Stimulated activated CD4-positive, alpha-beta T cell treated with anti-CD3 and anti-CD28 coated beads, Interleukin-12 subunit alpha, Interleukin-12 subunit beta, amount 100 ng/mL, for 4 hours (primary cell): ENCODE measurements at regions not wholly inside any gene's neighbourhood (a gene's known extent, or its start where the extent isn't known, plus 50 kb on each side); places are given as distances from the start of the nearest gene placed in this dataset.

Source experiments
- DNase-seq: peaks from one replicate; pipeline ENCODE4 v3.0.0-alpha.2; 2020

DNA sequence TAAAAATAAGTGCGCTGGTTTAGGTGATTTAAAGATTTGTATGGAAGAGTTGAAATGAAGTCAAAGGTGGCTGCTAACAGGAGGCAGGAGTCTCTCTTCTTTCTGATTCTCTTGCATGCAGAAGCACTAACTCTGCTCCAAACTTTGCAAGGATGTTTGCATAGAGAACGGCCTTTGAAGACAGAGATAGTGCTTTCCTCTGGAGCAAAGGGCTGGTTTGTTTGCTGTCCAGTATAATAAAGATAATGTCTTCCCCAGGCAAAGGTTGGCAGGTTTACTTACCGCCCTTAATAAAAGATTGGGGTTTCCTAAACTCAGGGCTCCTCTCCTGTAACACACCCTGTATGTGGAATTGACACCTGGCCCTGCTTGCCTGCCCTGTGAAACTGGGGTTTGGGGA lies 210.6 kb upstream of the RREB1 start:
- DNase-seq: no peak

DNA sequence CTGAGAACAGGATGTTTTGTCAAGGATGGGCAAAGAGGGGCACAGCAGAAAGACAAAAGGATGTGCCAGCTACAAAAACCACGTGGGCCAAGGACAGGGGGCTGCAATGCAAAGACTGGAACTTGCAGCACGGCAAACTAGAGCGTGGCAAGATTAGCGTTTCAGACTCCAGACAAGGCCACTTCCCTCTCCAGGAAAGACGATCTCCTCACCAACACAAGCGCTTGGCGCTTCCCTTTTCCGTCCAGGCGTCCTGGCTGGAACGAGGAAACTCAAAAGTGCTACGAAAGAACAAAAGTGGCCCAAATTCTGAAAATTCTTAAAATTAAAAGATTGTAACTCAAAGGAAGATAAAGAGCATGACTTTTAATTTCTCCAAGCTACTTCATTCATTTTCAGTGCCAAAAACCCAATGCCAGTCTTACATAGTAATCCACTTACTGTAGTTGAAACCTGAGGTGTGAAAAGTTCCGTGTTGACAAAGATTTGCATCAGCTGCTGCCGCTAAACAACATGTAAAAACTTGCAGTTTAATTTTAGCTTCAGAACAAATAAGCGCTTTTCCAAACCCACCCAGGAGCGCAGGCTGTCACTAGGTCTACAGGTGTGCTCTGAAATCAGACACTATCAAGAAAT lies 207.1 kb upstream of the RREB1 start:
- no peak for DNase-seq

DNA sequence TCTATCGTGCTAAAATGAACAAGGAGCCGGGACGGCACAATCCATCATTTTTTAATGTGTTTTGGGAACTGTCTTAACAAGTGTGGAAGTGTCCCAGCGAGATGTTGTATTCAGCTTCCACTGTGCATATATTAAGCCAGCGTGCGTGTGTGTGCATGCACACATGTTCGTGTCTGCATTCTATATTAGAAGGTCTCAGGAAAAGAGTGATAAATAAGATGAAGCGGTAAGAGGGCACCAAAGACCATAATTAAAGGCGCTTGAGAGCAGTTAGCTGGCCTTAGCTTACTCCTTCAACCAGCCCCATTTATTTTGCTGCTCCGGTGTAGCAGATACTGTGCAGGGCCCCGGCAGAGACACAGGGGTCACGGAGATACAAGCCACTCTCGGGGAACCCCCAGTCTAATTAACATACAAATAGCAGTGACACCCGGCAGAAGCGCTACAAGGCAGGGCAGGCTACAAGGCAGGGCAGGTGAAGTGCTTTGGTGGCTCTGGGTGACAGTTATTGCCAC lies 206.5 kb upstream of the RREB1 start:
- DNase-seq: no peak

DNA sequence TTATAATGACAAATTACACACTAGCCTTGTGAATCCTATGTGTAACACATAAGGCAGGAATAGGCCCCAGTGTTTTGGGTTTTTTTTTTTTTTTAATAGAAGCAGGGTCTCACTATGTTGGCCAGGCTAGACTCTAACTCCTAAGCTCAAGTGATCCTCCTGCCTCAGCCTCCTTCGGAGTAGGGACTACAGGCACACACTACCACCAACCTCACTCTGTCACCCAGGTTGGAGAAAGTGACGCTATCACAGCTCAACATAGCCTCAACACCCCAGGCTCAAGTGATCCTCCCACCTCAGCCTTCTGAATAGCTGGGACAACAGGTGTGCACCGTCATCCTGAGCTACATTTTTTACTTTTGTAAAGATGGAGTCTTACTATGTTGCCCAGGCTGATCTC lies 205.8 kb upstream of the RREB1 start:
- DNase-seq: no peak

DNA sequence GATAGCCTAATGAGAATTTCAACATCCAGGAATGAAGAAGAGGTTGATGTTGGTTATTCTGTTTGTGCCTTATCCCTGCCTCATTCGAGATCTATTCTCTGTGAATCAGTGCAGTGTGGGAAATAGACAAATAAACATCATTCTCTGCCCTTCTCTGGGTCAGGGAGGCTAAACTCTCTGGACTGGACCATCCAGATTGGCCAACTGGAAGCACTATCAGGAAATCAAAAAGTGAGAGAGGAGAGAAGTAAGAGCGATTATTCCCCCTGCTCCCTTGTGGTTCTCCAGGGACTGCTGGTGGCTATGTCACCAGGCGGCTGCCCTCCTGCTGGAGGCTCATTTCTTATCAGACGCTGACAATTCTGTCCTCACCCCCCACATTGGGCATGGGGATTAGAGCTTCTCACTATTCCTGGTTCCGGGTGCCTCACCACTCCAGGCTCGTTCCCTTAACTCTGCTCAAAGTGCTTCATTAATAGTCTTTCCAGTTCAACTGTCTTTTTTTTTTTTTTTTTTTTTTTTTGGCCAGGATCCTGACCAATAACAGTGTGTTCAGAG lies 201.7 kb upstream of the RREB1 start:
- no peak for DNase-seq

DNA sequence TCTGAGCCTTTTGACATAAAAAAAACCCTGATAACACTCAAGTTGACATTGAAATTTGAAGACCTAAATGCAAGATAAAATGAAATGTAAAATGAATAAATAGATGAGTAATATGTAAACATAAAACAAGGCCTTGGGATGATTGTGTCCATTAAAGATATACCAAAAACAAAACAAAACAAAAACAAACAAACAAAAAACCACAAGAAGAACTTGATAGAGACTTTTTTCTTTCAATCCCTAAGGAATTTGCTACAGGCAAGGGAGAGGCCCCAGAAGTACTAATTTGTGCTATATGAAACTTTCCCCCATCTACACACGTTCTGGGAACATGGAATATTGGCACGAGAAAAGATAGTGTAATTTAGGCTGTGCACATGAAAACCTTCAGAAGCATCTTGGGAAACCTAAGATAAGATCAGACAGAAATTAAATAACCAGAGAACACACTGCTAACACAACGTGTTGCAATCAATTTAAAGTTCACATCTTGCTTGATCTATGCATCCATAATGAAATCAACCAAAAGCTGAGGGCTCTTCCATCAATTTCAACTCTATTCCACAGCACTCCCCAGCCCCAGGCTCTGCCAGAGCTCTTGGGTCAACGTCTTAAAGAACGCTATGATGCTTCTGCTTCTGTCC lies 201.1 kb upstream of the RREB1 start:
- DNase-seq: no peak

DNA sequence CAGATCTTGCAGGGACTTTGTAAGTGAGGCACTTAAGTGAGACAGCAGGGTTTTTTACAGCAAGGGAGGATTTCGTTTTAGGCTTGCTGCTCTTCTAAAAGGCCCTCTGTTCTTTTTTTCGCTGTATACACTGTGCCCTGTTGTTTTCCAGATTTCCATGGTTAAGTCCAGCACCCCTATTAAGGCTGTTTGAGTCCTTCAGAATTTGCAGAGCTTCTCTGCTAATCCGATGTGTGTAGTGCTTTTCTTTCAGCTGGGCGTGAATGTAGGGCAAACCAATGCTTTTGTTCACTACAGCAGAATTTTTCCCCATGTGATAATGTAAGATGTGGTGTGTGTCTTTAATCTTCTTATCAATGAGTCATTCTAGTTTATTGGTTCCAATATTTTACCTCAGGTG lies 200.5 kb upstream of the RREB1 start:
- no peak for DNase-seq

DNA sequence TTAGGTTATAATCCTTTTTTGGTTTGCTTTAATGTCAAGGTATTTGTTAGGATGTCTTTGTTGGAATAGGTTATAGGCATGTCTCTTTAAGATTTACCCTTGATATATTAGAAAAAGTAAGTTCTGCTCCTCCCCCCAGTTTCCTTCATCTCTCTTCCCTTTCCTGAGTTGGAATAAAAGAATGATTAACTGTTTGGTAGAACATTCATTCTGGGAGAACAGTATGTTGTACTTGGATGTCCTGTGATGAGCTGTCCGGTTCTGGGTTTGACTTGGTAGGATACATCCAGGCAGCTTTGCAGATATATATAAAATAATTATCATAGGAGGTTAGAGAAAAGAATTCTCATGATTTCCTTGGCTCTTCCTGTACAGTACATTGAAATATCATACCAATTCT lies 199.6 kb upstream of the RREB1 start:
- no peak for DNase-seq

DNA sequence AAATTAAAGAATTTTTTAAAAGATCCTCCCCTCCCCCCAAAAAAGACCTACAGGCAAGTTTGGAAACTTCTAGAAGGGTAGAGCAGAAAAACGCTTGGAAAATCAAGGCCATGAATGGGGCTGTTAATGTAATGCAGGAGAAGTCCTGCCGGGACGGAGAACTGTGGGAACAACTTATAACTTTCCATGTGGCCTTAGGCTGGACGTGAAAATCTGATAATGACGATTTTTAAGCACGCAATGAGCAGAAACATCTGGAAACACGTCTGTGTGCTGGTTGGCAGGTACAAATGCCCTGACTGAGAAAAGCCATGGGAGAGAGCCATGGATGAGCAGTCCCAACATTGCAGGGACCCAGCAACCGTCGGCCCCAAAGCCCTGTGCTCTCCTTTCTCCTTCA lies 198.7 kb upstream of the RREB1 start:
- no peak for DNase-seq

DNA sequence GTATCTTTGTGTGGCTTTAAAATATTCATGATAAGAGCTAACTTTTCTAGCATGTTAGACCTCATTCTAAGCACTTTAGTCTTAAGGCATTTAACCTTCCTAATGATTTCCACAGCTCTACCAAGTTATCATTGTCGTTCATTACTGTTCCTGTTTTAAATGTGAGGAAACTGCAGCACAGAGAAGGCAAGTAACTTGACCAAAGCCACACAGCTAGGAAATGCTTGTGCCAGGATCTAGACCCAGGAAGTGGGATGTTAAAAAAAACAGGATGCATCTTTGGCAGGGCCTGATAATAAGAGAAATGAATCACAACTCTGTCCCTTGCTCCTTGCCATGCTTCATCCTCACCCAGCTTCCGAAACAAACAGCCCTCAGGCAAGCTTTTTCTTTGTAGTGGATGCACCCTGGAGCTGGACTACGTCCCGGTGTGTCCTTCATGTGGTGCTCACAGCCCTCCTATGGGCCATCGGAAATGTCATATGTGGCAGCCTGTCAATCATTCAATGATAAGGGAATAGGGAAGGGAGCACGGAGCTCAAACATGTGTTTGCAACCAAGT lies 196.9 kb upstream of the RREB1 start:
- DNase-seq: no peak

DNA sequence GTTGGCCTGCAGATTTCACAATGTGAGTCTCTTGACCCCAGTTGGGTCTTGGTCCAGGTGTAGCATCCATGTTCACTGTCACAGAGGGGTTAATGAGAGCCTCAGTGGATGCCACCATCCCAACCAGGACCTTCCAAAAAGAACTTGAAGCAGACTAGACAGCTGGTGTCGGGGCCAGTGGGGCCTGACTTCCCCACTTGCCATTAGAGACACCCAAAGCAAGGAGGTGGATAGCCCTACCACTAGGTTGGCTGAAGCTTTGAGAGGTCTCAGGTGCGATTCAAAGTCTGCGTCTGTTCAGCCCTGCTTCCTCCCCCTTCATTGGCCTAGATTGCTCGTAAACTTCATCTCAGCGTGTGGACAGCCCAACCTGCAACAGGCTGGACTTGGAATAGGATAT lies 196.4 kb upstream of the RREB1 start:
- DNase-seq: no peak

DNA sequence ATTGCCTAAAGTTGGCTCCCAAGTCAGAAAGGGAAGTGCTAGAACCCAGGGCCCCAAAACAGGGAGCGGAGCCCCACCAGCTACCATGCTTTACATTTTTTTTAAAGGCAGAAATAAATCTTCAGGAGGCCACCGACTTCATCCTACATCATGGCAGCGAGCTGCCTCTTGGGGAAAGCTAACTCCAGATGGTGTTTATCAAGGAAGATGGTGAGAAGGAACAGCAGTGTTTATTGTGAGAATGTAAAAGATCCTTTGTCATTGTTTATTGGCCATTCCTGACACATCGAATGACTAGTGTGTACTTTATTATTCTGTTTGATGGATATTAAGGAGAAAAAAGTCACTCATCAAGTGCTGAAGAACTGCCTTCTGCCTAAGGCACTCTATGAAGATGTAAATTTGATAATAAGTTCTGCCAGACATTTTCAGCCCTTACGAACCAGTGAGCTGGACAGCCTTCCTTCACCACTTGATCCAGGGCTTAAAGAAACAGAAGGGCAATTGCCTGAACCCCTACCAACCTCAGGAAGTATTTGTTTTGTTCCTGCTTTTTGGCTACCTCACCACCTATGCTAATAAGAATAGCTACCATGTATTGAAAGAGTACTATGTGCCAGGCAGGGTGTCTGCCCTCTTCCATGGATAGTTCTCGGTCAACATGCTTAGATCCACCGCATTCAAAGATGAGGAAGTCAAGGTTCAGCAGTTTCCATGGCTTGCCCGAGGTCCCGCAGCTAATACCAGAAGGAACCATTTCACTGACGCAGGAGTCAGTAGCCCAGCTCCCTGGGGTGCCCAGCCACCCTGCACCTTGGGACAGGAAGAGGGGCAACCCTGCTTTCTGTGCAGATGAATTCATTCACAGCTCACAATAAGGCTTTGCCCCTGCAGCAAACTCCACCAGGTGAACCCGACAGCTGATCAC lies 194.7 kb upstream of the RREB1 start:
- DNase-seq: no peak

DNA sequence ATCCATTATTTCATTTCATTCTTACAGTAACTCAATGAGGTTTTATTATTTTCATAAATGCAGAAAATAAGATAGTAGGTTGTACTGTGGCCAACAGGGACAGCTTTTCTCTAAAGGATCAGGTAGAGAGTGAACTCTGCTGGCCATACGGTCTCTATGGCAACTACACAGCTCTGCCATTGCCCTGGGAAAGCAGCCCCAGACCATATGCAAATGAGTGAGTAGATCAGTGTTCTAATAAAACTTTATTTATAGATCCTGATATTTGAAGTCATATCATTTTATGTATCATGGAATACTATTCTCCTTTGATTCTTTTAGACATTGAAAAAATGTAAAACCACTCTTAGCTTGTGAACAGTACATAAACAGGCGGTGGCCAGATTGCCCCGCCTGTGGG lies 192.5 kb upstream of the RREB1 start:
- no peak for DNase-seq

DNA sequence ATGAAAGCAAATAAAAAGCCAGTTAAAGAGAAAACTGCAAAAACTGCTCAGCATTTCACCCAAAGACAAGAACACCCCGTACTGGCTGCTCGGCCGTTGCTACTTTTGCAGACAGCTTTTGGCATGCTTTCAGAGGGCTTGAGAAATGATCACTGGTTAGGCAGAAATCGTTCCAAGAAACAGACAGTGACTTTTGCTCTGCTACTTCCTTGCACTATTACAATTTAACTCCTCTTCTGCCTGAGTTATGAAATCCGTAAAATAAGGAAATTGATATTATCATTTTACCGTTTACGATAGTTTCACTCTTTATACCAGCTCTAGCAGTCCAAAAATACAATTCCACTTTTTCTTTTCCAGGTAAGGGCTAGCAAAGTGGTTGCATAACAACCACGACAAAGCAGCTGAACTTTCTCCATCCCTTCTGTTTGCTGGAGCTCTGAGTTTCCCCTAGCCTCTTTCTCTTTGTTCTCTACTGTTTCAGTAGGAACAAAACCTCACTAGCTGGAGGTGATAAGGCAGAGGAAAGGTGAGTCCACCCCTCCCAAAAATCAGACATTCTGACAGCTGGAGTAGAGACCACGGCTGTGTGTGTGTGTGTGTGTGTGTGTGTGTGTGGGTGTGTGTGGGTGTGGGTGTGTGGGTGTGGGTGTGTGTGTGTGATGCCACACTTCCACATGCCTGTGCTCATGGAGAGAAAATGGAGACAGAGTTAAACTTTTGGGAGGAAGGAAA lies 191.8 kb upstream of the RREB1 start:
- no peak for DNase-seq

DNA sequence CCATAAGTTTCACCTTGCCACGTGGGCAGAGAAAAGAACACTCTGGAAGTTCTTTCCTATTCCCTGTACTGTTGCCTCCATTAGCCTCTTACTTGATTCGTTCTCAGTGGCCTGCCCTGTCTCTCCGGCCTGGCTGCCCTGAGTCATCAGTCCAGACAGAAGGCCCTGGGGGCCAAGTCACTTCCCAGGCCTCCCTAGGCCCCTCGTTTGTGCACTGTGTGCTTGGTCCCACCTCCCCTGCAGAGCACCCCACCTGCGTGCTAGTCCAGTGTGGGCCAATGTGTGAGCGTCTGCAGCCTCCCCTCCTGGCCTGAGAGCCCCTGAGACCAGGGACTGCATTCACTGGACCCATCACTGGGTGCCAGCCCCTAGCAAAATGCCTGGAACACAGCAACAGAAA lies 191.2 kb upstream of the RREB1 start:
- DNase-seq: no peak

DNA sequence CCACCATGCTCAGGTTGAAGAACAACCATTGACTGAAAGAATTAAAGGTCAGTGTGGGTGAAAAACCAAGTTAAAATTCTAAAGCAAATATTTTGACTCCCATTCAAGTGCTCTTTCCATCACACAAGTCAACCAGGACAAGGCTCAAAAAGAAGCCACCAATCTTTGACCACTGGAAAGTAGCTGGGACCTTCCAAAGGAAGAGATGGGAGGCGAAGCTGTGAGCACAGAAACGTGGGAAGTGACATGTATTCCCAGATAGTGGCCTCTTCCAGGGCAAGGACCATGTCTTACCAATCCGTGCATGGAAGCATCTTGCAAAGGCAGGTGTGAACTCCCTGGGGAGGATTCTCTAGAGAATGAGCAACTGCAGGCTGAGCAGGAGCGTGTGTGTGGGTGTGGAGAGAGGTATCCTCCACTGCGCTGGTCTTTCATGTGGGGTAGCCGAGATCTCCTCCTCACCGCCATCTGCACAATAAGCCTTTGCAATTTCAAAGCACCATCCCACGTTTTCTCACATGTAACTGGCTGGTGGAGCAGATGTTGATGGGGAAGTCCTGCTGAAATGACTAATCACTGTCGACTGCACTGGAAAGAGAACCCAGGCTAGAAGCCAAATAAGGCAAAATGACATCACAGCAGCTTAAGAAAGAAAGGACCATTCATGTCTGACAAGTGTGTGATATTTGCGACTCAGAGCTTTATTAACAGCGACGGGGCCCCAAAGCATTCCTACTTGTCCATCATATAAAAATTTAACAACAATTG lies 189.4 kb upstream of the RREB1 start:
- peak; percentile 73 for DNase-seq

DNA sequence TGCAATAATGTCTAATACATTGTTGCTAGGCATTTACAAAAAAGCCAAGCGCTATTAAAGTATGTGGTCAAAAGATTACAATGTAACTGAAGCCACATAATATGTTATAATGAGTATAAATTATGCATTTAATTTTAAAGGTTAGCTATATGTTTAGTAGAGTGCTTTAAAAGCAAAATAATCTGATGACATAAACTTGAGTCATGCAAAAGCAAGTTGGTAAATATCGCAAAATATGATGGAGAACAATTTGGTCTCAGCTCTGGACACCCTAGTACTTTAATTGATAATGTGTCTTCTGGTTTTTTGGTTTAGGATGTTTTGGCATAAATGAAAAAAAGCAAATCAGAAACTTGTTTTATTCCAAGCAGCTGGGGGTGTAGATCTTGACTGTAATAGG lies 188.6 kb upstream of the RREB1 start:
- no peak for DNase-seq

DNA sequence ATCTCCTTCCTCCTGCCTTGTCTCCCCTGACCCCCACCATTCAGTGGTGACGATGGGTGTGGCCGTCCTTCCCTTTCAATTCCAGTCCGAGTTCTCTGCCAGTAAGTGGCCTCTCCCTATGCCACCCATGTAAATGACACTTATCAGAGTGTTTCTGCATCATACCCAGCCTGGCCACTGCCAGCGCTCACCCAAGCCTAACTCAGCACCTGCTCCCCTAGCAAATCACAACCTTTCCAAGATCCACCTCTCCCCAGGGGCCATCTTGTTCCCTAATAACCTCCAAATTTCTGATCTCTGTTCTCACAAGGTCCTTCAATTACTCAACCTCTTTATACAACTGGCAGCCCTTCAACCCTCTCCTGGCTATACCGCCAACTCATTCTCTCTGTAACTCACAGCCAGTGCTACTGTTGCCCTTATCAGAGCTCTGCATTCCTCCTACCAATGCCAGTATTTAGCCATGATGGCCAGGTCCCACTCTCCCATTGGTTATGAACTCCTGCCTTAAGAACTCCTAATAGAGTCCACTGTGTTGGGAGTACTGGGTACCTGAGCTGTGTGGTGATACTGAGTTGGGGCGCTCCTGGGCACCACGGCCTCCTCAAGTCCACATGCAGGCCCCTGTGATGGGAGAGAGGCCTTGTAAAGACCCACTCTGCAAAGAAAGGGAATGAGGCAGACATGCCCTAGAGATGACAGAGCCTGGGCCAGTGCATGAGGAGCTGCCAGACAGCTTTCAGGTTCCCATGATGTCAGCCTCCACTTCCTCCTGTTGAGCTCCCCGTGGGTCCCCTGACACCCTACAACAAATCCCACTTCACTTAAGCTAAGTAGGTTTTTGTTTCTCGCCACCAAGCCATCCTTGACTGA lies 187.4 kb upstream of the RREB1 start:
- DNase-seq: no peak

DNA sequence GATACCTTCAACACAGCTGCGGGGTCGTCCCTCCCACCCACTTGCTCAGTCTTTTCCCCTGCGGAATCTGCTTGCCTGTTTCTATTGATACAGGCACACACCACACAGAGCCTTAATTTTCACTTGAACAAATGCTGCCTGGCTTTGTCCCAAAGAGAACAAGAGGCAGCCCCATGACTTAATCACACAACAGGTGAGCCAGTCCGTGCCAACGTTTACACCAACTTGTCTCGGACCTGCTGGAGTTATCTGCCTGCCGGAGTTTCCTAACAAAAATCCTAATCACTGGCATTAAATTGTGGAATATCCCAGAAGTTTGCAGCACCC lies 186.8 kb upstream of the RREB1 start:
- no peak for DNase-seq

DNA sequence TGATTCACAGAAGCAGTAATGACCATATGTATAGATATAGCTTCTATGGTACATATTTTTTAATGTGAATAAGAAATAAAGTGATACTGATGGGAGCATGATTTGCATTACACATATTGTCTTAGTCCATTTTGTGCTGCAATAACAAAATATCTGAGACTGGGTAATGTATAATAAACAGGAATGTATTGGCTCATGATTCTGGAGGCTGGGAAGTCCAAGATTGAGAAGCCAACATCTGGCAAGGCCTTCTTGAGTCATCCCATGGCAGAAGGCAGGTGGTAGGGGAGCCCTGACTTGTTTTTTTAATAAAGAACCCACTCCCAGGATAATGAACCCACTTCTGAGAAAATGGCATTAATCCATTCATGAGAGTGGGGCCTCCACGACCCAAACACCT lies 185.6 kb upstream of the RREB1 start:
- DNase-seq: no peak

DNA sequence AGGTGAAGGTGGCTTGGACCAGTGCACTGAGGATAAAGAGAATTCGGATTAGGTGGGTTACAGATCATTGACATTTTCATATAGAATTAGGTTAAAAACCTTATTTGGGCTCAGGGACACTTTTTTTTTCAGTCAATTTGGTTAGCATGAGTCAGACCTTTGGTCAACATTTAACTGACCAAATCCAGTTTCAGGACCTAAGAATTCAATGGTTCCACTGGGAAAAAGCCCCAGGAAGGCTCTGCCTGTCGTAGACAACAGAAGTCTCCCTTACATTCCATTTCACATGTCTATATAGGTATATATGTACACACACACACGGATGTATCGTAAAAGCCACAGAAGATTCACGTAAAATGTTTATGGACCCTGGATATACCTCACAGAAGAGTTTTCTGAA lies 184.2 kb upstream of the RREB1 start:
- DNase-seq: no peak
